Head of caudate nucleus (tissue), 42 donors: ENCODE measurements at regions not wholly inside any gene's neighbourhood (a gene's known extent, or its start where the extent isn't known, plus 50 kb on each side); places are given as distances from the start of the nearest gene placed in this dataset.

Experiments used
- DNase-seq, 42 donors: peaks; one replicate each; pipeline versions ENCODE4 v3.0.0 to v3.0.0-alpha.2; 2020 to 2021; ENCODE audit warnings: mixed read lengths in 7 of 42
- intact Hi-C: fragments of 100-400 bp; cut with DNase I; formaldehyde crosslinking; loops from one replicate; pipeline ENCODE4 v1.15.0; 2022

DNA sequence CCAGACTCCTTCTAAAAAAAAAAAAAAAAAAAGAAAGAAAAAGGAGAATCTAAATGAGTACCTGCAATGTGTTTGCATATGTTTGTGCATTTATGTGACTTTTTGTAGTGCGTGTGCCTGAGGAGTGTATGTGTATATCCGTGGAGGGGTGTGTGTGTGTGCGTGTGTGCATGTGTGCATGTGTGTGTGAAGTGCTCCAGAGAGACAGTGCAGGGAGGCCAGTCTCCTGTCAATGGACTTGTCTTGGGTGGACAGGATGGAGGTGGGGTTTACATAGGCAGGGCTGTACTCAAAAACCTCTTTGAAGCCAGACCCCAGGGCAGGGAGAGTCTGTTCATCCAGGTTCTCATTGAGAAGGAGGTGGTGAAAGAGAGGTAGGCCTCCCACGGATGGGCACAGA is 87.1 kb upstream of the MVB12B start:
- DNase-seq: no peak
- intact Hi-C loops: loop anchor here (10.0 kb wide), 1 partner anchor 255 kb away; no protein-coding TSS in a partner anchor

DNA sequence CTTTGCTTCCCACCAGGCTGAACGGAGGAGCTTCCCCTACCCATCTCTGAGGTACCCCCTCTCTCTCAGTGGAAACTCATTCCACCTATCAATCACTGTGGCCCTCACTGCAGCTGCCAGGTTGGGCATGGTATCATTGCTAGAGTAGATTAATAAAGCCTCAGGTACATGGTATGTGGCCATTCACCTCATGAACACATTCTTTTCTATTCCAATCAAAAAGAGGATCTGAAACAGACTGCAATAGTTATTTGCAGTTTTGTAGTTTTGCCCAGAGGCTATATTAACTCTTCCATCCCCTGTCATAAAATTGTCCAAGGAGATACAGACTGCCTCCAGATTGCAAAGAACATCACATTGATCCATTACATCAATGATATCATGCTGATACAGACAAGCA is 85.8 kb upstream of the MVB12B start:
- no peak for DNase-seq
- intact Hi-C loops: no loop called here

DNA sequence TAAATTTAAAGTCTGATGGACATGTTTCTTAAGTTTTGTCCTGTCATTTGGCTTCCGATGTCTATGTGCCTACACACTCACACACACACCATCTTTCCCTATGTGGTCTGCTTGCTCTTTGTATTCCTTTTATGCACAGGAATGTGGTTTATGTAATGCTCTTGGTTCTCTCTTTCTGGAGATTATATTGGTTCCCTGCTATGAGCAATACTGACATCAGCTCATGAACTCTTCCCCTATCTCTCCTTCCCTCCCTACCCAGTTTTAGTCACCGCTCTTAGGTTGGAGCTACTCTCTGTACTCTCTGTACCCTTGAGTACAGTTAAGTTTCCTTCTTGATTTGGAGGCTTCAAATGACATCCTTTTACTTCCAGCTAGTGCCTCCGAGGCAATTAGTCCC is 77.9 kb upstream of the MVB12B start:
- DNase-seq: no peak
- intact Hi-C loops: no loop called here

DNA sequence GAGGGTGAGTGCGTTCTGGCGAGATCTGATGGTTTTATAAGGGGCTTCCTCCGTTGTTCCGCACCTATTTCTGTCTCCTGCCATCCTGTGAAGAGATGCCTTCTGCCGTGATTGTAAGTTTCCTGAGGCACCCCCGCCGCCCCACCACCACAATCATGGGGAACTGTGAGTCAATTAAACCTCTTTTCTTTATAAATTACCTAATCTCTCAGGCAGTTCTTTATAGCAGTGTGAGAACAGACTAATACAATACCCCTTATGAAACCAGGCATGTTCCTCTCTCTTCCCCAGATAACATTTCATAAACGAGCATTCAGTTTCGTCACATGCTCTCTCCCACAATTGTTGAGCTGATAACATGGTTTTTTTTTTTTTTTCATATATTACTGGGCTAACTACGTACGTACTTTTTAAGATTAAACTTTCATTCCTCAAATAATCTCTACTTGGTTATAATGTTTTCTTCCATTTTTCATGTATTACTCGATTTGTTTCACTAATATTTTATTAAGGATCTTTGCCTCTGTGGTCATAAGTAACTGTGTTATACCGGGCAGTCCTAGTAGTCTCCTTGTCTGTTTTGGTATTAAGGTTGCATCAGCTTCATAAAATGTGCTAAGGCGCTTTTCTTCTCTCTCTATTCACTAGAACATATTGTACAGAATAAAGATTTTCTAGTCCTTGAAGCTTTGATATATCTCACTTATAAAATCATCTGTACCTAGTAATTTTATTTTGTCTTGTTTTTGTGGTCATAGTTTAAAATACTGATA is 64.9 kb upstream of the MVB12B start:
- no peak for DNase-seq
- intact Hi-C loops: no loop called here

DNA sequence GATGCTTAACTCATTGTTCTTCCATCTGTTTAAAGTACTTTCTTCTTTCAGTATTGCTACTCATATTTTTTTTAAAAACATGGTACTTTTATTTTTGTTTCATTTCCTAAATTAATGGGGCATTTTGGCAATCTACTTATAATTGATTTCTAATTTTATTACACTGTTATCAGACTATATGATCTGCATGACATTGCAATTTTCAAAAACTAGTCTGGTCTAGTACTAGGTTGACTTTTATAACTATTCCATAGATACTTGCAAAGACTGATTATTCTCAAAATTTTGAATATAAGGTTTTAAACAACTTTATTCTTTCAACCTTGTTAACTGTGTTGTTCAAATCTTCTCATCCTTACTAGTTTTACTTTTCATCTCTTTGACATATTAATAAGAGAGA is 63.9 kb upstream of the MVB12B start:
- no peak for DNase-seq
- intact Hi-C loops: no loop called here

DNA sequence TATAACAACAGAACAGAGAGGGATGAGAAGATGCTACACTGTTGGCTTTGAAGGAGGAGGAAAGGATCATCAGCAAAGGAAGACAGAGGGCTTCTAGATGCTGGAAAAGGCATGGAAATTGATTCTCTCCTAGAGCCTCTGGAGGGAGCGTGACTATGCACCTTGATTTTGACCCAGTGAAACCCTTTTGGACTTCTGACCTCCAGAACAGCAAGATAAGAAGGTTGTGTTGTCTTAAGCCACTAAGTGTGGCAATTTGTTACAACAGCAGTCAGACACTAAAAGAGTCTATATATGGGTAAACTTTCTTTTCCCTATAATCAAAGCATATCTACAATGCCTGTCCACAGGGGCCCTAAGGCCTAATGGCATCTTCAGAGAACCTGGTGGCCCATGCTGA is 56.1 kb upstream of the MVB12B start:
- DNase-seq: no peak
- intact Hi-C loops: no loop called here

DNA sequence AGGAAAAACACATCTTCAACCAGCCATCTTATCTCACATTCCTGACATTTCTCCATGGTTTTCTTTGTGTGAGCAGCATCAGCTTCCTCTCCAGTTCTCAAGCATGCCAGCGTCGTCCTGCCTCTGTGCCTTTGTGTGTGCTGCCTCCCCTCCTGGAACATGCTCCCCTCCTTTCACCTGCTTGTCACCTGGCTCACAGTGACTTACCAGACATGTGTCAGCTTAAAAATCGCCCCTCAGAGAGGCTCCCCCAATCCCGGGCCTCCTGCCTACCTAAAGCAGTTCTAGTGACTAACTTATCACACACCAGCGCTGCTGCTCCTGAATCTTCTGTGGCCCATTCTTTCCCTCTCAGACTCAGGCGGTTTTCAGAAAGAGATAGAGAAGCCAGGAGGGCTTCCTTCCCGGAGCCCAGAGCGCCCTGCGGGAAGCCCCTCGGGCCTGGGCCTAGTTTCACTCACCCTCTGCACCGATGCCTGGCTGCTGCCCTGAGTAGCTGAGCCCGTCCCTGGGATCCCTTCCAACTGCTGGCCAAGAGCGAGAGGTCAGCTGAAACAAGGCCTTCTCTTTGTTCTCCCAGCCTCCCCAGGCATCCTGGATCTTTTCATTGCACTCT is 51.1 kb upstream of the MVB12B start:
- intact Hi-C loops: no loop called here
- peak; percentile 69 to 95 (median 87) for DNase-seq

DNA sequence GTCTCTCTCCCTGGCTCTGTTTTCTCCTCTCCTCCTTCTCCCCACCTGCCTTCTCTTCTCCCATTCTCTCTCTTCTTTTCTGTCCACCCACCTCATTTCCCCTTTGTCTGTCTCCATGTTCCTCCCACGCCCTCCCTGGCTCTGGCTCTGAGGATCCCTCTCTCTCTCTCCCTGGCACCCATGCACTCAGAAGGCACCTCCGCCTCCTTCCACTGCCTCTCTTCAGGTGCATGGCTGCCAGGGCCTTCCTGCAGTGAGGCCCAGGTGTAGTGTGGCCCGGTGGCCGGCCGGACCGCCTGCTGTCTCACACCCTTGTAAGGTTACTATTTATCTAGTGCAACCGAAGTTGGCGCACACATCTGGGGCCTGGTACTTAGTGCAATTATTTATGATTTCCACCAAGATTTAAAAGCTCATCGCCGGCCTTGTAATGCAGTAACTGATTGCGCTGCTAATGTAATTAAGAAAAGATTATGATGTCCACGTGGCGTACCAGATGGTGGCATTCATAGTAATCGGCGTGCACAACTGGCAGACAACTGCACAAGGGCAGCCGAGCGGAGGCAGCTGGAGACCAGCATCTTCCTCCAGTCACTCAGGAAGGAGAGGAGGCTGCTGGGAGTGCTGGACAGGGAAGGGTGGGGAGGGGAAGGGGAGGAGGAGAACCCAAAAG is 50.4 kb upstream of the MVB12B start:
- intact Hi-C loops: no loop called here
- peak in 31 of 42 donors; percentile 17 to 73 (median 45) for DNase-seq
